ENCODE measurements at regions not wholly inside any gene's neighbourhood (a gene's known extent, or its start where the extent isn't known, plus 50 kb on each side); places are given as distances from the start of the nearest gene placed in this dataset.

GRCh38 chr4:17358241-17358640 lies 153.6 kb downstream of the QDPR start:
- Histone ChIP-seq H4K20me1 (ENCODE audit: insufficient read depth) (no peaks in the 10 kb centered on the region), H3K9me2 (ENCODE audit: insufficient read depth) (no peaks in the 10 kb centered on the region), H3K4me3 (no peak overlapping the region), H3K4me1 (ENCODE audit: insufficient read depth) (no peaks in the 10 kb centered on the region), H3K27me3 (replicated peaks; ENCODE audit: insufficient read depth) (peaks cover 52% of the 10 kb centered on the region), H3K9ac (no peak overlapping the region), H2AFZ (no peak overlapping the region), H3K27ac (no peak overlapping the region), H3K36me3 (ENCODE audit: low read depth) (no peaks in the 10 kb centered on the region), H3K9me3 (ENCODE audit: low read depth) (no peaks in the 10 kb centered on the region), H3F3A (ENCODE audit: insufficient read depth) (no peaks in the 10 kb centered on the region), H3K79me2 (ENCODE audit: insufficient read depth) (no peaks in the 10 kb centered on the region), H3K4me2 (ENCODE audit: unreplicated experiment) (no peak overlapping the region)
- WGBS, 2 experiments (ENCODE audit: low coverage in 1 of 2, low lambda C conversion rate in 2 of 2, missing lambda C conversion rate in 2 of 2), result 33 to 39% methylated on average over 4 of the region's 4 CpGs
- no peak for DNase-seq
- no peak for TF ChIP-seq EZH2phosphoT487 (IDR thresholded peaks at IDR 0.05; ENCODE audit: insufficient read depth, low read depth)
- no peak for TF ChIP-seq EZH2 (IDR thresholded peaks at IDR 0.05; ENCODE audit: insufficient read depth, poor library complexity, severe bottlenecking)
- in situ Hi-C loops (cut with MboI), result loop anchor here (25.0 kb wide), 1 partner anchor 1321 kb away; no protein-coding TSS in a partner anchor

DNA sequence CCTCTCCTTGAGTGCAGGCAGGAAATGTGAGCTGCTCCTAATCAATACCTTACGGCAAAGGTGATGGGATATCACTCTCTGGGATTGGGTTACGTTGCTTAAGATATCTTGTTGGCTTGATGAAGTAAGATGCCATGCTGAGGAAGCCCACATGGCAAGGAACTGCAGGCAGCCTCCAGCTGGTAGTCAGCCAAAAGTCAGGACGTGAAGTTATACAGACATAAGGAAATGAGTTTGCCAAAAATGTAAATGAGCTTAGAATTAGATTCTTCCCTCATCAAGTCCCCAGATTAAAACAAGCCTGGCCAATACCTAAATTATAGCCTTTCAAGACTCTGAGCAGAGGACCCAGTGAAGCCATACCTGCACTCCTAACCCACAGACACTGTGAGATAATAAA lies 155.0 kb downstream of the QDPR start:
- no peaks in the 10 kb centered on the region for H3K4me1 ChIP-seq (ENCODE audit: insufficient read depth)
- no peaks in the 10 kb centered on the region for H3F3A ChIP-seq (ENCODE audit: insufficient read depth)
- in situ Hi-C loops (cut with MboI), result loop anchor here (25.0 kb wide), 1 partner anchor 1320 kb away; no protein-coding TSS in a partner anchor
- no peak for DNase-seq
- 63% methylated on average over 3 of the region's 3 CpGs for WGBS, 2 experiments (ENCODE audit: low coverage in 1 of 2, low lambda C conversion rate in 2 of 2, missing lambda C conversion rate in 2 of 2)
- H3K9me2 ChIP-seq (ENCODE audit: insufficient read depth), result no peaks in the 10 kb centered on the region
- H3K79me2 ChIP-seq (ENCODE audit: insufficient read depth), result no peaks in the 10 kb centered on the region
- no peaks in the 10 kb centered on the region for H3K36me3 ChIP-seq (ENCODE audit: low read depth)
- peaks cover 43% of the 10 kb centered on the region for H3K27me3 ChIP-seq (replicated peaks; ENCODE audit: insufficient read depth)
- H3K4me2 ChIP-seq (ENCODE audit: unreplicated experiment), result no peak overlapping the region
- H3K27ac ChIP-seq, result no peak overlapping the region
- H2AFZ ChIP-seq, result no peak overlapping the region
- no peak overlapping the region for H3K9ac ChIP-seq
- H3K4me3 ChIP-seq, result no peak overlapping the region
- H3K9me3 ChIP-seq (ENCODE audit: low read depth), result no peaks in the 10 kb centered on the region
- H4K20me1 ChIP-seq (ENCODE audit: insufficient read depth), result no peaks in the 10 kb centered on the region
- TF ChIP-seq EZH2phosphoT487 (IDR thresholded peaks at IDR 0.05; ENCODE audit: insufficient read depth, low read depth) (no peak), EZH2 (IDR thresholded peaks at IDR 0.05; ENCODE audit: insufficient read depth, poor library complexity, severe bottlenecking) (no peak)

DNA sequence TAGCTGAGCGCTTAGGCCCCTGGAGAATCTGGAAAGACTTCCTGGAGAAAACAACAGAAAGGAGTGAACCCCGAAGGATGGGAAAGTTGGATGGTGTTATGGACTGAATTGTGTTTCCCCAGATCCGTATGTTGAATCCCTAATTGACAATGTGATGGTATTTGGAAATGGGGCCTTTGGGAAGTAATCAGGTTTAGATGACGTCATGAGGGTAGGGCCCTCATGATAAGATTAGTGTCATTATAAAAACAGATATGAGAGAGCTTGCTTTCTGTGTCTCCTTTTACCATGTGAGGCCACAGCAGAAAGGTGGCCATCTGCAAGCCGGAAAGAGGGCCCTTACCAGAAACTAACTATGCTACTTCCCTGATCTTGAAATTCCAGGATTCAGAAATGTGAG lies 159.5 kb downstream of the QDPR start:
- no peaks in the 10 kb centered on the region for H3K9me2 ChIP-seq (ENCODE audit: insufficient read depth)
- no peaks in the 10 kb centered on the region for H3K4me1 ChIP-seq (ENCODE audit: insufficient read depth)
- H3K27me3 ChIP-seq (replicated peaks; ENCODE audit: insufficient read depth), result peaks cover 27% of the 10 kb centered on the region
- H3K4me3 ChIP-seq, result no peak overlapping the region
- no peaks in the 10 kb centered on the region for H3F3A ChIP-seq (ENCODE audit: insufficient read depth)
- DNase-seq, result no peak
- no peak overlapping the region for H3K27ac ChIP-seq
- no peaks in the 10 kb centered on the region for H3K36me3 ChIP-seq (ENCODE audit: low read depth)
- H4K20me1 ChIP-seq (ENCODE audit: insufficient read depth), result no peaks in the 10 kb centered on the region
- no peak overlapping the region for H3K9ac ChIP-seq
- no peaks in the 10 kb centered on the region for H3K9me3 ChIP-seq (ENCODE audit: low read depth)
- WGBS, 2 experiments (ENCODE audit: low coverage in 1 of 2, low lambda C conversion rate in 2 of 2, missing lambda C conversion rate in 2 of 2), result 71 to 75% methylated on average over 5 of the region's 5 CpGs
- H2AFZ ChIP-seq, result no peak overlapping the region
- in situ Hi-C loops (cut with MboI), result loop anchor here (5.0 to 25.0 kb wide), 2 partner anchors 115 to 1315 kb away; no protein-coding TSS in a partner anchor
- TF ChIP-seq EZH2phosphoT487 (IDR thresholded peaks at IDR 0.05; ENCODE audit: insufficient read depth, low read depth) (no peak), EZH2 (IDR thresholded peaks at IDR 0.05; ENCODE audit: insufficient read depth, poor library complexity, severe bottlenecking) (no peak)
- H3K79me2 ChIP-seq (ENCODE audit: insufficient read depth), result no peaks in the 10 kb centered on the region
- no peak overlapping the region for H3K4me2 ChIP-seq (ENCODE audit: unreplicated experiment)

DNA sequence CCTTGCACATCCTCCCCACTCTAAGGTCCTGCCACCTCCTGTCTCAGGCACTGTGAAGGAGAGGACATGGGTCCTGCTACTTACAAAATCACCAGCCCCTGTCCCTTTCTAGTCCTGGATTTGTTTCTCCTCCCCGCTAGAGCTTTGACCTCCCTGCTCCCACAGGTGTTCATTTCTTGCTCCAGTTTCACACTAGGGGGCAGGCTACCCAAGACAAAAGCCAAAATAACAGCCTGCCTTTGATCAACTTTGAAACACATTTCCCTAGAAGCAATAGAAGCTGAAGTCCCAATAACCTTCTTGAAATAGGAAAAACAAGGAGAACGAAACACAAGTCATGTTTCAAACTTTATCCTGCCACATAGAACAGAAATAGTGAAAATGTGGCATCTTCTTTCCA lies 164.4 kb downstream of the QDPR start:
- H4K20me1 ChIP-seq (ENCODE audit: insufficient read depth), result no peaks in the 10 kb centered on the region
- no peak overlapping the region for H3K4me3 ChIP-seq
- in situ Hi-C loops (cut with MboI), result loop anchor here (25.0 kb wide), 1 partner anchor 1060 kb away; no protein-coding TSS in a partner anchor

More for the DNA sequence above, 164.4 kb downstream of the QDPR start:
- H3F3A ChIP-seq (ENCODE audit: insufficient read depth), result no peaks in the 10 kb centered on the region
- no peak overlapping the region for H2AFZ ChIP-seq
- no peak overlapping the region for H3K27ac ChIP-seq
- TF ChIP-seq EZH2phosphoT487 (IDR thresholded peaks at IDR 0.05; ENCODE audit: insufficient read depth, low read depth), result no peak
- TF ChIP-seq EZH2 (IDR thresholded peaks at IDR 0.05; ENCODE audit: insufficient read depth, poor library complexity, severe bottlenecking), result no peak
- 15 to 16% methylated on average over 2 of the region's 2 CpGs for WGBS, 2 experiments (ENCODE audit: low coverage in 1 of 2, low lambda C conversion rate in 2 of 2, missing lambda C conversion rate in 2 of 2)
- no peak overlapping the region for H3K4me2 ChIP-seq (ENCODE audit: unreplicated experiment)
- H3K4me1 ChIP-seq (ENCODE audit: insufficient read depth), result no peaks in the 10 kb centered on the region
- H3K36me3 ChIP-seq (ENCODE audit: low read depth), result no peaks in the 10 kb centered on the region
- H3K9ac ChIP-seq, result no peak overlapping the region
- no peaks in the 10 kb centered on the region for H3K9me2 ChIP-seq (ENCODE audit: insufficient read depth)
- peak; percentile 63 for DNase-seq
- H3K27me3 ChIP-seq (replicated peaks; ENCODE audit: insufficient read depth), result no peaks in the 10 kb centered on the region
- no peaks in the 10 kb centered on the region for H3K79me2 ChIP-seq (ENCODE audit: insufficient read depth)
- H3K9me3 ChIP-seq (ENCODE audit: low read depth), result no peaks in the 10 kb centered on the region
